ENCODE measurements at regions not wholly inside any gene's neighbourhood (a gene's known extent, or its start where the extent isn't known, plus 50 kb on each side); places are given as distances from the start of the nearest gene placed in this dataset.

DNA sequence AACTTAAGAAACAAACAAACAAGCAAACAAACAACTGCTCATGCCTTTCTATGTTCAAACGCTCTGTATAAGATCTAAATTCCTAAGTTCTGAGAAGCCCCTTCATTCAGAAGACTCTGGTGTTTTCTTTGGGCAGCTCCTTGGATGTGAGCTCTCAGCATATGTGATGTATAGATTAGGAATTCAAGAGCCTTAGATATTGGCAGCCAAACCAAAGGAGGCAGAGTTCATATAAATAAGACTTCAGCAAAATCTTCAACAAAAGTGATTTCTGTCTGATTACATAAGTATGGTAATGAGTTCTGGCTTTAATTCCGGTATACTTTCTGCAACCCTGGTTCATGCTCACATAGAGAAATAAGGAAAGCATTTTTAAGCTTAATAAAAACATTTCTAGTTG lies 145.6 kb downstream of the DYRK2 start:
- in situ Hi-C loops (cut with HindIII; ENCODE audit: low sequenced_read_pairs) = no loop called here

DNA sequence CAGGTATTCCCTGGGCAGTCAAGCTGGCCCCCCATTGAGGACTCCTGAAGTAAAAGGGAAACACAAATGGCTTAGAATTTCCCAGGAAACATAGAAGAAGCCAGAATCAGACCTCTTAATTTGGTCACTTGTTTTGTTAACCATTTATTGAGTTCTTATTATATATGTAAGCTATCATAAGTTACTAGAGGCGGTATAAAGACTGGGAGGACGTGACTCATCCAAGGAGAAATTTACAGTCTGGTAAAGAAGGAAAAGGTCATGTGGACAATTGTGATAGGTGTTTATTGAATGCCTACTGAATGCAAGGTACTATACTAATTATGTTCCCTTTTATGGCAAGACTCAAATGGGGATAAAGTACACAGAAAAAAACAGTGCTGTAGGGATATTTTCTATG lies 146.7 kb downstream of the DYRK2 start:
- in situ Hi-C loops (cut with HindIII; ENCODE audit: low sequenced_read_pairs) = no loop called here

DNA sequence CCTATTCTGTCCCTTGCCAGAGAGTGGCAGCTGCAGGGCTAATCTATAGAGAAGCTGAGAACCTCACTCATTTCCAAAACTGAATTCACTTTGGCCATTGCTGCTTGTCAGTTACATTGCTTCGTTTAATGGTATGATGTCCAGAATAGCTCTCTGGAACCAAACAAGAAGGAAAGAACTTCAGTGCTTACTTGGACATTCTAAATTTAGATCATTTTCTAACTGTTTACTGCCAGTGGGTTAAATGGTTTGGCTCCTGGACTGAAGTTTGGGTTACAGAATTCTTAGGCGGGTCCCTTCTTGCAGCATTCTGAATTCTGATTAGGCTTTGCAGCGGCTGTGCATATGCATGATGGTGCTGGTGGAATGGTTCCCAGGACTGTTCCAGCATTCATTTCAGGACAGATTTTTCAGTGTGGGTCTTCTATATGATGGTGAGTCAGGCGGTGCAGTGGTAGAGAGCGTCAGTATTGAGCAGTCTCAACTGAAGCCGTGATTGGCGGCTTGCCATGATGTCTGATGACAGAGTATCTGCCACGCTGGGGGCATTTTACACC lies 148.7 kb downstream of the DYRK2 start:
- in situ Hi-C loops (cut with HindIII; ENCODE audit: low sequenced_read_pairs) = no loop called here

DNA sequence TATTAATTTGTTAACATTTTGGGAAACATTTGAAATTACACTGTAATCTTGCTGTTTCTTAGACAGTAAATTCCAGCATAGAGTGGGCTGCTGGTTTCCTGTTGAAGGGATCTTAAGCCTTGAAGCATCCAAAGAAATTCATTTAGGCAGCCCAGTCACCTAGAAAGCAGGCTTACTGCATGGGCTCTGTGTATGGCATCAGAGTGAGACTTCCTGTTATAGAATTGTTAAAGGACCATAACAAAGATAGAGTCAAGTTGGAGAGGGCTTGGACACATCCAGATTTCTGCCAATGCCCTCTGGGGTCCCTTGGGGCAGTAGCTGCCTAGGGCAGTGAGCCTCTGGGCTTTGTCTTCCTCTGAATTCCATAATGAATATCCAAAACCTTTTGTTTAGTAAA lies 149.2 kb downstream of the DYRK2 start:
- in situ Hi-C loops (cut with HindIII; ENCODE audit: low sequenced_read_pairs) = no loop called here

DNA sequence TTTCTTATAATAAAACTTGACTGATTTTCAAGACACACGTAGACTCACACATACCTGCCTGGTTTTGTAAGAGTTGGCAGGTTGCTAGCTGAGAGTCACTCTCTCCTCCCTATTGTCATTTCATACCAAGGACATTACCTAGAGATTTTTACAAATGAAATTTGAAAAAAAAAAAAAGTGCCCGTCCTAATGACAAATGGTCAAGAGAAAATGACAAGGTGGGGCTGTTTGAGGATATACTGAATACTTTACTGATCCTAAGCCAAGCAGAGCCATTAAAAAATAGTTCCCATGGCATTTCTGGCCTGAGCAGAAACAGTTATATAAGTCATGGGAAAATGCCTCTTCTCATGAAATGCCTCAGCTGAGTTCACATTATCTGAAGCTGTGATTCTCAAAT lies 150.2 kb downstream of the DYRK2 start:
- in situ Hi-C loops (cut with HindIII; ENCODE audit: low sequenced_read_pairs) = no loop called here

DNA sequence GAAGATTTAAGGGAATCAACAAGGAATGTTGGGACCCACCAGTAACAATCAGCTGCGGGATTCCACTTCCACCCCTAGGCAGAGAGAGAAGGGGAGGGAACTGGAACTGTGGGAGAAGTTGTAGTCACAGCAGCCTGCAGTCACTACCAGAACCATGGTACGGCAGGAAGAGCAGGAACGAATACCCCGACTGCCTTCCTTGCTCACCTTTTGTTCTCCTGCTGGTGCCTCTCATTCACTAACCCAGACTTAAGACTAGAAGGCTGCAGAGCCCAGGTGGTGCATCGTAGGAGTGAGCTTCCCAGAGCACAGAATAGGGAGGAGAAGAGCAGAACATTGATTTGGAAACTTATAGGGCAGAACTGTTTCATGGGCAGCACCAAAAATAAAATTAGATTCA lies 154.2 kb downstream of the DYRK2 start:
- in situ Hi-C loops (cut with HindIII; ENCODE audit: low sequenced_read_pairs) = no loop called here

DNA sequence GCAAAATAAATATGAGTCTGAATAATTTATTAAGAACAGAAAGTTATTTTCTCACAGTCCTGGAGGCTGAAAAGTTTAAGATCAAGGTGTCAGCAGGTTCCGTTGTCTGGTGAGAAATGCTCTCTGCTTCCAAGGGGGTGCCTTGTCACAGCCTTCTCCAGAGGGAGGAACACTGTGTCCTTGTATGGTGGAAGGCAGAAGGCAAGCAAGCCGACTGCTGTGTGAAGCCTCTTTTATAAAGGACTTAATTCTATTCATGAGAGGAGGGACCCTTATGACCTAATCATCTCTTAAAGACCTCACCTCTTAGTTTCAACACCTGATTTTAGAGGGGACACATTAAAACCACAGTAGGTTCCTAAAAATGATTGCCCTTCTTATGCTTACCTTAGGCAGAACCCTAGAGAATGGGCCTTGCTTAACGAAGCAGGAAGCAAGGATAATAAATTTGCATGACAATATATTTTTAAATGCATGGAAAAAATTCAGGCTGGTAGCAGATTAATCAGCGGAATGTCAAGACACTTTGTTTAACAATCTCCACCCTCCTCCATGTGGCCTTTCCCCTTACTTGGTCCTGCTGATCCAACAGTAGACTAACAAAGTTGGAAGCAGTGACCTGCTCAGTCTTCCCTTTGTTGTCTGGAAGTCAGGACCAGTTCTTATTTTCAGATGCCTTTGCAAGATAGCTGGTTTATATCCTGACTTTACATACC lies 154.9 kb downstream of the DYRK2 start:
- in situ Hi-C loops (cut with HindIII; ENCODE audit: low sequenced_read_pairs) = no loop called here

DNA sequence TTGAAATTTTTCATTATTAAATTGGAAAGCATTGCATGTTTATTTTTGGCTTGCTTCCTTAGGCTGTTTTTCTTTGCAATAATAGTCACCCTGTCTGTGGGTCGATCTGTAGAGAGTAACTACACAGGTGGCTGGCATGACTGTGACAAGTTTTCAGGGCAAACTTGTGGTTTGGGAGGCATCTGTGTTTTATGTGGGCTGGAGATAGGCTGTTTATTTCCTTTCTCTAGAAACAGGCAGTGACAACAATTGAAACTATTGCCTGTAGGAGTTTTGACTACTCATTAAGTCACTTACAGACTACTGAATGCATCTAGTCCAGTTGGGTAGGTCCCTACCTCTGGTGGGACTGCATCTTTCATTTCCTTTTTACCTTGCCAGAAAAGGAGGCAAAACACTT lies 155.6 kb downstream of the DYRK2 start:
- in situ Hi-C loops (cut with HindIII; ENCODE audit: low sequenced_read_pairs) = no loop called here

DNA sequence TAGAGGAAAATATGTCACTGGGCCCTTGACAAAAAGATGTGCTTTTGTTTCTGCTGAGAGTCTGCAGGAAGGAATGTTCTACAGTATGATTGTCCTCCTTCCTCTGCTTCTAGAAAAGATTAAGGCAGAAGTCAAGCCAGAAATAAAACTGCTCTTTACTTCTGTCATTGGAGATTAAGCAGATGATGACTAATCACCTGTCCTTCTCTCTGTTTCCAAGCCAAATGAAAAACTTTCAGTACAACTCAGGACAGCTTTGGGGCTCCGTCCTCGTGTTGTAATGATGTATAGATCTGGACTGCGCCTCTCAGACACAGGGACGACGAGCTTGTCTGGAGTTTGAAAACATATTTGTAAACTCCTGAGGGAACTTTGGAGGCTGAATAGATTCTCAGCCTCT lies 159.3 kb downstream of the DYRK2 start:
- in situ Hi-C loops (cut with HindIII; ENCODE audit: low sequenced_read_pairs) = no loop called here

DNA sequence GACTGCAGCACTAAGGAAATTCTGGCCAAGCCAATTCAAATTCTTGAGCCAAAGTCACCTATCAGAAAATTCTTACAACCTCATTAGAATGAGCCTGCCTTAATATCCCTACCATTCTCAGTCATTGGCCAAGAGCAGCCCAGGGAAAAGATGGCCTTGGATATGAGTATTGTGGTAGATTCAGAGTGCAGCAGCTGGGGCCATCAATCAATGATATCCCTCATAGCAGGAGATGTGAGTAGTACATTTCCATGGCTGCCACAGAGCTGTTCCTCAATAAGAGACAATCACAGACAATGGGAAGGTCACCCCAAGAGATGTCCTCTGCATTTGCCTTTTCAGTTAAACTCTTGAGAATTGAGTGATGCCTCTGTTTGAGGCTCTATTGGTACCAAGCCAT lies 161.6 kb downstream of the DYRK2 start:
- in situ Hi-C loops (cut with HindIII; ENCODE audit: low sequenced_read_pairs) = no loop called here

DNA sequence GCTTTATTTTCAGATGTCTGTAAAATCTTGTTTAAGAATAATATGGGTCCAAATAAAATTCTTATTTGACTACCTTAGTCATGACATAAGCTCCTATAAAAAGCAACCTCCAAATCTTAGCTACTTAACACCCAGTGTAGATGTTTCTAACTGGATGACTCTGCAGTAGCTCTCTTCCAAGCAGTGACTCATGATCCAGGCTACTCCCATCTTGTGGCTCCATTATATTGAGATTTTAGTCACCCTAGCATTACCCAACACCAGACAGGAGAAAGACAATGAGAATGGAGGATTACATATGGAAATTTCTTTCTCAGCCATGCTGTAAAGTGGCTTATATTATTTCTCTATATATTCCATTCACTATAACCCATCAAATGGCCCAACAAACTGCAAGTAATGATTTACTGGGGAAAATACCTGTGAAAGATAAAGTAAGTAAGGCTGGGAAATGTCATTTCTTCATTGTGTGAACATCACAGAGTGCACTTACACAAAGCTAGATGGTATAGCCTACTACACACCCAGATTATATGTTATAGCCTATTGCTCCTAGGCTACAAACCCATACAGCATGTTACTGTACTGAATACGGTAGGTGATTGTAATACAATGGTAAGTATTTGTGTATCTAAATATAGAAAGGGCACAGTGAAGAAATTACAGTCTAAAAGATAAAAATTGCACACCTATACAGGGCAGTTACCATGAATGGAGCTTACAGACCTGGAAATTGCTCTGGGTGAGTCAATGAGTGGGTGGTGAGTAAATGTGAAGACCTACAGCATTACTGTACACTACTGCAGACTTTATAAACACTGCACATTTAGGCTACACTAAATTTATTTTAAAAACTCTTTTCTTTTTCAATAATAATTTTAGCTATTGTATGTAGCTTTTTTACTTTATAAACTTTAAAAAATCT lies 163.2 kb downstream of the DYRK2 start:
- in situ Hi-C loops (cut with HindIII; ENCODE audit: low sequenced_read_pairs) = no loop called here

DNA sequence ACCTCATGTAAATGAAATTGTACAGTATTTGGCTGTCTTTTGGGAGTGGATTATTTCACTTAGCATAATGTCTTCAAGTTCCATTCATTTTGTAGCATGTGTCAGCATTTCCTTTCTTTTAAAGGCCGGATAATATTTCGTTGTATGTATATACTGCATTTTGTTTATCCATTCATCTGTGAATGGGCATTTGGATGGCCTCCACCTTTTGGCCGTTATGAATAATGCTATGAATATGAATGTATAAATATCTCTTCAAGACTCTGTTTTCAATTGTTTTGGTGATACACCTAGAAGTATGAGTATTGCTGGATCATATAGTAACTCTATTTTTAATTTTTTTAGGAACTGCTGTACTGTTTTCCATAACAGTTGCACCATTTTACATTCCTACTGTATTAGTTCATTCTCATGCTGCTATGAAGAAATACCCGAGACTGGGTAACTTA lies 164.9 kb downstream of the DYRK2 start:
- in situ Hi-C loops (cut with HindIII; ENCODE audit: low sequenced_read_pairs) = no loop called here

DNA sequence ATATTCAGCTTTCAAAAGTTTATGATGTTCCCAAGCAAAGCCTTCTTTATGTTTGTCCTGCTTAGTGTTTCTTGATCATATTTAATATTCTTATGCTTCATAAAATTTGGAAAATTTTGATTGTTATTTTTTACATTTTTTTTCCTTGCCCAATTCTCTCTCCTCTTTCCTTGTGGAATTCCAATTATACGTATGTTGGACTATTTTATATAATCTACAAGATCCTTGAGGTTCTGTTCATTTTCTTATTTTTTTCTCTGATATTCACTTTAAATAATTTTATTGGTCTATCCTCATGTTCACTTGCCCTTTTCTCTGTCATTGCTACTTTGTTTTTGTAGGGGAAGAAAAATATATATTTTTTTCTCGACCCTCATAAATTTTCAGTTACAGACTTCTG lies 167.7 kb downstream of the DYRK2 start:
- in situ Hi-C loops (cut with HindIII; ENCODE audit: low sequenced_read_pairs) = no loop called here

DNA sequence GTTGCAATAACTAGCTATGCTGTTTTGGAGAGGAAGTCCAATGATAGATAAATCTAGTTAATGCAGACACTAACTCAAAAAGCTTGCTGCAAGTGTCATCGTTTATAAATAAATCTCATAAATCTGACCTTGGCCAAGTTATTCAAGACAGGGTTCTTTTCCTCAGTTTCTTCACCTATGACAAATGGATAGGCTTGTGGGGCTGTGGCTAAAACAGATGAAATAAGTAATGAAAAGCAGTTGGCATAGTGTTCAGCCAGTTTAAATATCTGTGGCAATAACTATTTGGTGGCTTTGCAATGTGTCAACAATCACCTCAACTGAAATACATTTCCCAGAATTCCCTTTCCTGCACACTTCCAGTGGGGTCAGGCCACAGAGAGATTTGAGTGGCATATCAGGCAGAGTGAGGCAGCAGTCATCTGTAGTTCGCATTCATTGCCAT lies 169.9 kb downstream of the DYRK2 start:
- in situ Hi-C loops (cut with HindIII; ENCODE audit: low sequenced_read_pairs) = no loop called here

DNA sequence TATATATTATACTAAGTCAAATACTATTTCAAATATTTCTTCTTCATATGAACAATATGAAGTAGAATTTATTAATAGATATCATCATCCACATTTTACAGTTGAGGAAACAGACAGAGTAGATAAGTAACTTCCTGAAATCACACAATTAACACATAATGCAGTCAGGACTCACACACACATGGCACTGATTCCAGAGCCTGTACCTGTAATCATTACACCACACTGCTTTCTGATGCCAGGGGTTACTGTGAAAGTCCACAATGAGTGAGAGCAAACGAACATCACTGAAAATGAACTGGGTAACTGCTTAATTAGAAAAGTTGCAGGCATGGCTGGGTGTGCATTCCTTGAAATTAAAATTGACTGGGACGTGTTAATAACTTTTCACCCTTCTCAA lies 169.3 kb upstream of the IFNG-AS1 start:
- in situ Hi-C loops (cut with HindIII; ENCODE audit: low sequenced_read_pairs) = no loop called here

DNA sequence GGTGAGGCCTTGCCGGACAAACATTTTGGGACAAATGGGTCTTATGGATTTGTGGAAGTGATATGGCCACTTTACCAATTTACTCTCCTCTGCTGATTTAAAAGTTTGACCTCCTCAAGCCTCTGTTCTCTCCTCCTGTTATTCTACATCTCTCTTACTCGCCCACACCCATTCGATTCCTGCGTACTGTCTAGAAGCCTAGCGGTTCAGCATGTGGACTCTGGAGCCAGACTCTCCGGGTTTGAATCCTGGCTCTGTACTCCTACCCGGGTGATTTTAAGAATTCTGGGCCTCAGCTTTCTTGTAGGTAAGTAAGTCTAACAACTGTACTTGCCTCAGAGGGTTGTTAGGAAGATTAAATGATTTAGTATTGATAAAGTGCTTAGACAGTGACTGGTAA lies 168.6 kb upstream of the IFNG-AS1 start:
- in situ Hi-C loops (cut with HindIII; ENCODE audit: low sequenced_read_pairs) = no loop called here

DNA sequence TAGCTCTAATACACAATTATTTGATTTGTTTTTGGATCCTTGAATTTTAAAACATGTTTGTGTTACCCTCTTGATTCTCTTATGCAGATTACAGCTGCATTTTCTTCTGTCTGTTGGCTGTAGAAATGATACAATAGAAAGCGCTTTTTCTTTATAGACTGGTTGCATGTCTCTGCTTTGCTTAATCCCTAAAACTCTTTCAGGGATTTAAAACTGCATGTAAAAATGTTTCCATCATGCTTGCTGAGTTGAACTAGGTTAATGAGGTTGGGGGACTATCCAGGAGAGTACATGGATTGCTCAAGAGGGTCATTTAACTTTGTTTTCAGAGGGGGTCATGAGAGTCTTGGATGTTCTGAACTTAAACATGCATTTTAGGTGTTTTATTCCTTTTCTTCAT lies 166.4 kb upstream of the IFNG-AS1 start:
- in situ Hi-C loops (cut with HindIII; ENCODE audit: low sequenced_read_pairs) = no loop called here

DNA sequence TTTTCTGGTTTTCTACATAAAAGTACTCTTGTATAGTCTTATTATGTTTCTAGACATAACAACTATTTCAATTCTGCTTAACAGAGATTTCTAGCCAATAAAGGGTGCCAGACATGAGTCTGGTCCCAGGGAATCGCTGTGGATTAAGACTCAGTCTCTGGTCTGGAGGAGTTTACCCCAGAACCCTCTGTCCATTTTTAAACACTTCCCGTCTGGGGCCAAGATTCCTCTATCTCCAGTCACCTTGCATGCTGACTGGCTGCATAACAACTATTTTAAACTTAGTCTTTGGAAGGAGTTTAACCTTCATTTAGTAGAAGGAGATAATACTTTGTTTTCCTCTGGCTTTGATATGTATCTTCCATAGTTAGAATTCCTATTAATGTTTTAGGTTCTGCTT lies 163.1 kb upstream of the IFNG-AS1 start:
- in situ Hi-C loops (cut with HindIII; ENCODE audit: low sequenced_read_pairs) = no loop called here

DNA sequence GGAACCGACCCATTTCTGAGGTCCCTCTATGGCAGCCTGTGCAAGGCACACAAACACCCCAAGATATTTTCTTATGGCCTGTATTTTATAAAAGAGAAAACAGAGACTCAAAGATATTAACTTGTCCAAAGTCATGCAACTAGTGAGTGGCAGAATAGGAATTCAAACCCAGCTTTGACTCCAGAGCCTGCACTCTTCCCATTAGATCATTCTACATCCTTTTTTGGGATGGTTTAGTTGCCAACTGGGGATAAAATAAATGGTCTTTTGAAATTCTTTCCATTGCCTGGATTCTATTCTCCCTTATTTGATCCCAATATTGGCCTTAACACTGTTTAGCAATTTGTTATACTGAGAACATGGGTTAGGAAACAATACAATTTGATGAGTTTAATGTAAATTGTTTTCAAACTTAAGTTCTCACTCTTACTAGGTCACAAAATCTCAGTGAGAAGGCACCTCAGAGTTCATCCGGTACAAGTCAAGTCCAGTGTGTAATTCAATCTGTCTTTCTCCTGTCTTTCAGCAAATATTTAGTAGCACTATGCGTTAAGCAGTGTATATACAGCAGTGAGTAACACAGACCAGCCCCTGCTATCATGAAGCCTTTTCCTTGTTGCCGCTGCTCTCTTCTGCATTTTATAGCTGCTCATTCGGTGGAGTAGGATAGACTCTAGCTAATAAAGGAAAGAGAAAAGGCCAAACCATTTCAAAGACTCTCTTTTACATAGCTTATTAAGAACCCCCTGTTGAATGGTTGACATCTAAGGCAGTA lies 162.1 kb upstream of the IFNG-AS1 start:
- in situ Hi-C loops (cut with HindIII; ENCODE audit: low sequenced_read_pairs) = no loop called here

DNA sequence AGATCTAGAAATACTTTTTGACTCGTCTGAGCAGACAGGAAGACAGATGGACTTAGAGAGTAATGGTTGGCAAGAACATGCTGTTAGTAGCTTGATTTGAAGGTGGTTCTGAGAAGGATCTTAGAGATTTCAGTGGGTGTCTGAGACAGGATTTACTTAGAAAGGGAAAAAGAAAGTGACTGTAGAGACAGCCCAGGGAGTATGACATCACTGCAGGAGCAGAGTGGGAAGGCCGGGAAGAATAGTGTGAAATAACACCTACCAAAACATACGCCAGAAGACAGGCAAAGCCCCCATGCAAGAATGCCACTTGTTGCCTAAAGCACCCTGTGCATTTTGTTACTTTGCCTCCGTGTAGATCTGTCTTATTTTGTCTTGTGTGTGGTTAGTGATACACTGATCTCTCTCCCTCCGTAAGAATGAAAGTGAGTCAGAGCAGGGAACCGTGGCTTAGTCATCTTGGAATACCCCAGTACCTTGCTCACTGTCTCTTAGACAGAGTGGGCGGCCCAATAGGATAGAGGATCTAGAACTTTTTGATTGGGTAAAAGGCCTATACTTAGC lies 161.3 kb upstream of the IFNG-AS1 start:
- in situ Hi-C loops (cut with HindIII; ENCODE audit: low sequenced_read_pairs) = no loop called here

DNA sequence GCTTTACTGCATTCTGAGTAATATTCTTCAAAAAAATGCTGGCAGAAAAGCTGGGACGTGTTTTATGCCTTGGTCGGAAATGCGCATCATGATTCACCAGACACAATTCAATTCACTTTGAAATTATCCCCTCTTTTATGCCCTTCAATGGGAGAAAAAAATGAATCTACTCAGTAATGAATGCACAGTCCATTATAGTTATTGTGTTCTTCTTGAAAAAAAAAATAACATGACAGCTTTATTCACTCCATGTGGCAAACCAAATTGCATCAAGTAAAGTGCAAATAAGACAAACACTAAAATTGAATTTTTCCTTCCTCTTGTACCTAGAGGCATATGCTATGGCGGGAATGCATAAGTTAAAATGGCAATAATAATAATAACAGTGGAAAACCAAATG lies 159.4 kb upstream of the IFNG-AS1 start:
- in situ Hi-C loops (cut with HindIII; ENCODE audit: low sequenced_read_pairs) = no loop called here

All from DLD1 (cell line).